Osteoblast (primary cell): ENCODE measurements at regions not wholly inside any gene's neighbourhood (a gene's known extent, or its start where the extent isn't known, plus 50 kb on each side); places are given as distances from the start of the nearest gene placed in this dataset.
A peak's percentile ranks its signal among the peaks of the same experiment; 100 is the strongest.

Experiments used
- DNase-seq: peaks from one replicate; pipeline ENCODE4 v3.0.0; 2011; ENCODE audit warnings: low spot score, mixed read lengths; ENCODE audit not compliant: insufficient read length; ENCODE audit errors: missing footprints
- H2AFZ ChIP-seq: 2 replicates; pipeline ENCODE4 v1.6.0; 2011; ENCODE audit warnings: mild to moderate bottlenecking, low read length
- H3K27ac ChIP-seq: 2 replicates; pipeline ENCODE4 v1.5.1; 2011; ENCODE audit warnings: mild to moderate bottlenecking, low read depth, low read length, moderate library complexity
- H3K27me3 ChIP-seq: 2 replicates; pipeline ENCODE4 v1.6.0; 2012; ENCODE audit warnings: mild to moderate bottlenecking, control low read depth, inconsistent platforms, low read length, moderate library complexity; ENCODE audit not compliant: insufficient read depth
- H3K36me3 ChIP-seq: 2 replicates; pipeline ENCODE4 v1.5.1; 2011; ENCODE audit warnings: mild to moderate bottlenecking, low read length, control low read depth, moderate library complexity; ENCODE audit not compliant: insufficient read depth
- H3K4me1 ChIP-seq: 2 replicates; pipeline ENCODE4 v1.5.1; 2011; ENCODE audit warnings: mild to moderate bottlenecking, low read length, control low read depth, moderate library complexity; ENCODE audit not compliant: insufficient read depth
- H3K4me2 ChIP-seq: 2 replicates; pipeline ENCODE4 v1.6.0; 2011; ENCODE audit warnings: mild to moderate bottlenecking, low read length; ENCODE audit not compliant: insufficient read depth
- H3K4me3 ChIP-seq: fragments of 200-600 bp; sonication (generic); 3 replicates; pipeline ENCODE4 v1.5.1; 2012; ENCODE audit warnings: mild to moderate bottlenecking, low read length, inconsistent platforms; ENCODE audit not compliant: insufficient read depth
- H3K79me2 ChIP-seq: 2 replicates; pipeline ENCODE4 v1.6.0; 2012; ENCODE audit warnings: mild to moderate bottlenecking, low read length, control low read depth, inconsistent platforms; ENCODE audit not compliant: insufficient read depth
- H3K9me3 ChIP-seq: 2 replicates; pipeline ENCODE4 v1.5.1; 2011; ENCODE audit warnings: low read depth, low read length, control low read depth
- H4K20me1 ChIP-seq: 2 replicates; pipeline ENCODE4 v1.6.0; 2012; ENCODE audit warnings: mild to moderate bottlenecking, low read length, control low read depth; ENCODE audit not compliant: insufficient read depth
- TF ChIP-seq, protein P1 (sequence below): IDR thresholded peaks from 2 replicates; pipeline ENCODE4 v1.5.1; 2011; ENCODE audit warnings: mild to moderate bottlenecking, low read depth, low read length, moderate library complexity; ENCODE audit errors: extremely low read depth

DNA sequence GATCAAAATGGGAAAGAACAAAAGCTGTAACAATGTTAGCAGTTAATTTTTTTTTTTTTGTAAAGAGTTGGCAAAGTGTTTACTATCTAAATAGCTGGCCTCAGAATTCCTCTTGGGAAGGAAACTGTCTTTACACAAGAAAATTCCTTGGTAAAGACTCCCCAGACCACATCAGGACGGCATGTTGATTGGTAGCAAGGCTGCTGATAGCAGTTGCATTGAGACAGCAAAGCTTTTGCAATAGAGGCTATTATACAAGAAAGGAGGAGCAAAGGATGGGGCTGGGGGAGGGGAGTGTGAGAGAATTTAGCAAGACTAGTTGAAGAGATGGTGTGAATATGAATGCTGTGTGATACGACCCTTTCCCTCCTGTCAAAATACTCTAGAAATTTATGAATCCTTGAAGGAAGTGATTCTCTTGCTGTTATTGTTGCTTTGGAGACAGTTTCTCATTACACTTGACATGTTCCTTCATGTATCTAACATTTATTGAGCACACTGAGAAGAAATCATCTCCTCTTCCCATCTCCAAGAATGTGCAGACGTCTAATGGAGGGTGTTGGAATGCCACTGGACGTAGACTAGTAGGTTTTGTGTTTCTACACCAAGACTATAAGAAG is 355.6 kb downstream of the SIPA1L2 start:
- TF ChIP-seq, protein P1, sequence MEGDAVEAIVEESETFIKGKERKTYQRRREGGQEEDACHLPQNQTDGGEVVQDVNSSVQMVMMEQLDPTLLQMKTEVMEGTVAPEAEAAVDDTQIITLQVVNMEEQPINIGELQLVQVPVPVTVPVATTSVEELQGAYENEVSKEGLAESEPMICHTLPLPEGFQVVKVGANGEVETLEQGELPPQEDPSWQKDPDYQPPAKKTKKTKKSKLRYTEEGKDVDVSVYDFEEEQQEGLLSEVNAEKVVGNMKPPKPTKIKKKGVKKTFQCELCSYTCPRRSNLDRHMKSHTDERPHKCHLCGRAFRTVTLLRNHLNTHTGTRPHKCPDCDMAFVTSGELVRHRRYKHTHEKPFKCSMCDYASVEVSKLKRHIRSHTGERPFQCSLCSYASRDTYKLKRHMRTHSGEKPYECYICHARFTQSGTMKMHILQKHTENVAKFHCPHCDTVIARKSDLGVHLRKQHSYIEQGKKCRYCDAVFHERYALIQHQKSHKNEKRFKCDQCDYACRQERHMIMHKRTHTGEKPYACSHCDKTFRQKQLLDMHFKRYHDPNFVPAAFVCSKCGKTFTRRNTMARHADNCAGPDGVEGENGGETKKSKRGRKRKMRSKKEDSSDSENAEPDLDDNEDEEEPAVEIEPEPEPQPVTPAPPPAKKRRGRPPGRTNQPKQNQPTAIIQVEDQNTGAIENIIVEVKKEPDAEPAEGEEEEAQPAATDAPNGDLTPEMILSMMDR, result no peak
- Histone ChIP-seq H3K27me3 (no peaks in the 10 kb centered on the region), H3K9me3 (no peaks in the 10 kb centered on the region), H3K4me3 (no peak overlapping the region), H3K79me2 (no peaks in the 10 kb centered on the region), H3K4me2 (no peak overlapping the region), H4K20me1 (no peaks in the 10 kb centered on the region), H3K27ac (no peak overlapping the region), H2AFZ (no peak overlapping the region), H3K36me3 (no peaks in the 10 kb centered on the region), H3K4me1 (no peaks in the 10 kb centered on the region)
- DNase-seq, result peak; percentile 61

DNA sequence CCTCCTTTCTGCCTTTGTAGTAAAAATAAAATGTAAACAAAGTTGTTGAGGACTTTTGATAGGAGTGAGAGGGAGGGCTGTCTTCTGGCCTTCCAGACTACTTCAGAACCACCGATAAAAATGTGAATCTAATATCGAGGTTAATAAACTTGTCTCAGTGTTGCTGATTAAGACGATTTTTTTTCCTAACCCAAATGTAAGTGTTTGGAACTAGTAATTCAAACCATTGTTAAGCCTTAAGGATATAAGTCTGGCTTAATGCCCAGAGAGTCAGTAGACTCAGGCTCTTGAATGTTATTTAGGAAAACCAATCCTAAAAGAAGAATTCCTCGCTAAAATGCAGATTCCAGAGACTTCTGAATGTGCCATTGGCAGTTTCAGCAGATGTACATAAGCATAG is 356.9 kb downstream of the SIPA1L2 start:
- Histone ChIP-seq H3K36me3 (no peaks in the 10 kb centered on the region), H3K4me2 (no peak overlapping the region), H3K9me3 (no peaks in the 10 kb centered on the region), H3K79me2 (no peaks in the 10 kb centered on the region), H4K20me1 (no peaks in the 10 kb centered on the region), H3K27me3 (no peaks in the 10 kb centered on the region), H3K4me1 (no peaks in the 10 kb centered on the region), H3K4me3 (no peak overlapping the region), H2AFZ (no peak overlapping the region), H3K27ac (no peak overlapping the region)
- TF ChIP-seq, protein P1, result no peak
- DNase-seq, result no peak

DNA sequence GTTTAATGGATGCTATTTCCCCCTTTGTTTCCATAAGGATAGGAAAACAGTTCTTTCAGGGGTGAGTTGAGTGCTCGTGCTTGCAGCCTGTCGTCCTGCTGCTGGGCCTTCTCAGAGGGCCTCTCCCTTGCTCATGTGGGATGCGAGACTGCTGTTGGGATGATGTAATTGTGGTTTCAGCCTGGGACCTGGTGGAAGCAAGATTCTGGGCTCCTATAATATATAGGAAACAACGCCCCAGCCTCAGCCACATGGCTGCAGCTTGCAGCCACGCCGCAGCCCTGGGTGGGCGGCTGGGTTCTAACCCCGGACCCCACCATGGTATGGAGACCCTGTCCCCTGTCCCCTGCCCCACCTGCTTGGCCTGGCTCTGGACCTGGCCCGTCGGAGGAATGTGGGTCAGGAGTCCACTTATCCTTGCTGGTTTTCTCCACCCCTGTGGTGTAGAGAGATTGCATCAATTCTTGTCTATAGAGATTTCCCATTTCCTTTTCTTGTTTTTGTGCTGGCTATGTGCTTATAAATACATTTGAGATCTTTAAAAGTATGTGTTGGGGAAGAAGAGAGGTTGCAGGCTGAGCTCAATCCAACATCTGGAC is 357.8 kb downstream of the SIPA1L2 start:
- no peak overlapping the region for H2AFZ ChIP-seq
- H3K27me3 ChIP-seq, result no peaks in the 10 kb centered on the region
- TF ChIP-seq, protein P1, result no peak
- peak; percentile 86 for DNase-seq
- H4K20me1 ChIP-seq, result no peaks in the 10 kb centered on the region
- no peak overlapping the region for H3K27ac ChIP-seq
- no peaks in the 10 kb centered on the region for H3K36me3 ChIP-seq
- no peaks in the 10 kb centered on the region for H3K9me3 ChIP-seq
- H3K4me3 ChIP-seq, result no peak overlapping the region
- H3K4me1 ChIP-seq, result no peaks in the 10 kb centered on the region
- H3K4me2 ChIP-seq, result no peak overlapping the region
- no peaks in the 10 kb centered on the region for H3K79me2 ChIP-seq

DNA sequence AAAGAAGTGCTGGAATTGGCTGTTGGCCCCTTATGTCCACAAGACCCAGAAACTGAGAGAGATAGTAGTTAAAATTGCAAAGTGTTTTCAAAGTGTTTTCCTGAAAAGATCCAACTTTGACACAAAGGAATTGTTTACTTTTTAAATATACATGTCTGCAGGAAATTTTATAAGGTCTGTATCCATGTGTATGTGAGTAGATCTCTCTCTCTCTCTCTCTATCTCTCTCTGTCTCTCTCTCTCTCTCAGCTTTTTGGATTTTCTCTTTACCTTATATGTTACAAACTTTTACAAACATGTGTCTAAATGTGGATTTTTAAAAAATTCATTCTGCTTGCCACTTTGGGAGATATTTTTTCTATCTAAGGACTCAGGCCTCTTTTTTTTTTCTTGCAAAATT is 358.6 kb downstream of the SIPA1L2 start:
- Histone ChIP-seq H3K27me3 (no peaks in the 10 kb centered on the region), H3K4me1 (no peaks in the 10 kb centered on the region), H3K27ac (no peak overlapping the region), H3K36me3 (no peaks in the 10 kb centered on the region), H3K79me2 (no peaks in the 10 kb centered on the region), H3K9me3 (no peaks in the 10 kb centered on the region), H3K4me3 (no peak overlapping the region), H3K4me2 (no peak overlapping the region), H2AFZ (no peak overlapping the region), H4K20me1 (no peaks in the 10 kb centered on the region)
- TF ChIP-seq, protein P1, result no peak
- DNase-seq, result no peak
